HEK293 (cell line): ENCODE measurements at regions not wholly inside any gene's neighbourhood (a gene's known extent, or its start where the extent isn't known, plus 50 kb on each side); places are given as distances from the start of the nearest gene placed in this dataset.

Experiments used
- CTCF ChIP-seq: fragments of 450-650 bp; formaldehyde crosslinking; IDR thresholded peaks from 2 replicates; pipeline ENCODE4 v1.5.1; 2016; ENCODE audit warnings: missing biosample characterization, missing genetic modification characterization
- KLF10 ChIP-seq: fragments of 450-650 bp; IDR thresholded peaks from 2 replicates; pipeline ENCODE4 v1.5.1; 2018; ENCODE audit warnings: missing biosample characterization, mild to moderate bottlenecking, missing genetic modification characterization
- YY1 ChIP-seq: fragments of 450-650 bp; formaldehyde crosslinking; IDR thresholded peaks from 2 replicates; pipeline ENCODE4 v1.5.1; 2018; ENCODE audit warnings: missing biosample characterization, missing genetic modification characterization
- ZNF16 ChIP-seq: fragments of 450-650 bp; formaldehyde crosslinking; IDR thresholded peaks from 2 replicates; pipeline ENCODE4 v1.5.1; 2016; ENCODE audit warnings: low read depth, missing biosample characterization, missing genetic modification characterization
- ZNF335 ChIP-seq: fragments of 450-650 bp; formaldehyde crosslinking; conservative IDR thresholded peaks from 2 replicates; pipeline ENCODE4 v1.5.1; 2016; ENCODE audit warnings: missing biosample characterization, missing genetic modification characterization
- ZNF549 ChIP-seq: fragments of 450-650 bp; IDR thresholded peaks from 2 replicates; pipeline ENCODE4 v1.5.1; 2018; ENCODE audit warnings: missing biosample characterization, missing genetic modification characterization, mild to moderate bottlenecking, inconsistent platforms, moderate library complexity
- ZNF658 ChIP-seq: fragments of 450-650 bp; formaldehyde crosslinking; IDR thresholded peaks from 2 replicates; pipeline ENCODE4; 2016; ENCODE audit warnings: missing biosample characterization, missing genetic modification characterization
- ZNF664 ChIP-seq: fragments of 450-650 bp; formaldehyde crosslinking; IDR thresholded peaks from 2 replicates; pipeline ENCODE4 v1.5.1; 2016; ENCODE audit warnings: missing biosample characterization, missing genetic modification characterization
- ZSCAN23 ChIP-seq: fragments of 450-650 bp; formaldehyde crosslinking; IDR thresholded peaks from 2 replicates; pipeline ENCODE4 v1.5.1; 2016; ENCODE audit warnings: missing biosample characterization, missing genetic modification characterization
- TF ChIP-seq, protein P1 (sequence below): fragments of 450-650 bp; formaldehyde crosslinking; IDR thresholded peaks from 2 replicates; pipeline ENCODE4 v1.5.1; 2016; ENCODE audit warnings: missing biosample characterization, missing genetic modification characterization

DNA sequence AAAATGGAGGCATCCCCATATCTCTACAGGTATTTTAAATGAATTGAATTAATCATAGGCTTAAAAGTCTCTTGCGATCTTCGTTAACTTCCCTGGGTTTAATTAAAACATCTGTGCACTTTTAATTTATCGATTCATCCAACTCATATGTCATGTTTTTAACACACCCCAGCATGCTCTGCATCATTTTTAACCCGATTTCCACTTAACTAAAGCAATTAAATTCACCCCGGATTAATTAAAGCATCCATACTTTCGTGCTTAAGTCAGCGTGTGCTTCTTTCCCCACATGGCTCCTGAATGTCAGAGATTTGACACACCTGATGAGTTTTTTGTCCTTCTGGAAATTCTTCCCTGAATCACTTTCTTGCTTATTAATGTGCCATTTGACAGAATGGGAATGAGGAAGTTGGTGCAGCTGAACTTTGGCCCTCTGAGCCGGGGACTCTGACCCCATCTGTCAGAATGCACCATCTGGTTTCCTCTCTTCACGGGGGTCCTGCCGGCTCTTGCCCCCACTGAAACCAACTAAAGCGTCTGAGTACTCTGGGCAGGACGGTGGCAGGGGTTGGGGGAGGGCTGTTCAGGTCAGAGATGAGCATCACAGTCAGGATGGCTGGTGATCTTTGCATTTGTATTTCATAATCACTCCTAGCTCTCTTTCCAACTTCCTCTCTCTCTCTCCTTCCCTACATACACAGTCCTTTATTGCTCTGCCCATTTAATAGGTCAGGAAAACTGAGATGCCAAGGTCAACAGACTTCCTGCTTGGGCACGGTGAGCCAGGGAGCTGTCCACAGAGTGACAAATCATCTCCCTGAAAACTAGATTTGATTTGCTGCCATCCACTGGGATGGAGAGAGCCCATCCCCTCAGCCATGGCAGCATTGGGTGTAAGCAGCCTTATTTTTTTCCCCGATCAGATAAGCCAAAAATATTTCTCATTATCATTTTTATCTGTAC lies 180.3 kb upstream of the WWC1 start:
- no peak for TF ChIP-seq ZNF335 (tag by site-specific recombination)
- TF ChIP-seq CTCF, result no peak
- TF ChIP-seq ZNF16 (tag by site-specific recombination), result no peak
- TF ChIP-seq, protein P1, sequence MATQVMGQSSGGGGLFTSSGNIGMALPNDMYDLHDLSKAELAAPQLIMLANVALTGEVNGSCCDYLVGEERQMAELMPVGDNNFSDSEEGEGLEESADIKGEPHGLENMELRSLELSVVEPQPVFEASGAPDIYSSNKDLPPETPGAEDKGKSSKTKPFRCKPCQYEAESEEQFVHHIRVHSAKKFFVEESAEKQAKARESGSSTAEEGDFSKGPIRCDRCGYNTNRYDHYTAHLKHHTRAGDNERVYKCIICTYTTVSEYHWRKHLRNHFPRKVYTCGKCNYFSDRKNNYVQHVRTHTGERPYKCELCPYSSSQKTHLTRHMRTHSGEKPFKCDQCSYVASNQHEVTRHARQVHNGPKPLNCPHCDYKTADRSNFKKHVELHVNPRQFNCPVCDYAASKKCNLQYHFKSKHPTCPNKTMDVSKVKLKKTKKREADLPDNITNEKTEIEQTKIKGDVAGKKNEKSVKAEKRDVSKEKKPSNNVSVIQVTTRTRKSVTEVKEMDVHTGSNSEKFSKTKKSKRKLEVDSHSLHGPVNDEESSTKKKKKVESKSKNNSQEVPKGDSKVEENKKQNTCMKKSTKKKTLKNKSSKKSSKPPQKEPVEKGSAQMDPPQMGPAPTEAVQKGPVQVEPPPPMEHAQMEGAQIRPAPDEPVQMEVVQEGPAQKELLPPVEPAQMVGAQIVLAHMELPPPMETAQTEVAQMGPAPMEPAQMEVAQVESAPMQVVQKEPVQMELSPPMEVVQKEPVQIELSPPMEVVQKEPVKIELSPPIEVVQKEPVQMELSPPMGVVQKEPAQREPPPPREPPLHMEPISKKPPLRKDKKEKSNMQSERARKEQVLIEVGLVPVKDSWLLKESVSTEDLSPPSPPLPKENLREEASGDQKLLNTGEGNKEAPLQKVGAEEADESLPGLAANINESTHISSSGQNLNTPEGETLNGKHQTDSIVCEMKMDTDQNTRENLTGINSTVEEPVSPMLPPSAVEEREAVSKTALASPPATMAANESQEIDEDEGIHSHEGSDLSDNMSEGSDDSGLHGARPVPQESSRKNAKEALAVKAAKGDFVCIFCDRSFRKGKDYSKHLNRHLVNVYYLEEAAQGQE (tag by site-specific recombination), result peak; percentile 58; the same call in 1 of the 2 replicates
- no peak for TF ChIP-seq ZNF664
- TF ChIP-seq ZNF549 (tag by site-specific recombination), result no peak
- TF ChIP-seq ZSCAN23, result no peak
- TF ChIP-seq ZNF658 (tag by site-specific recombination), result no peak
- TF ChIP-seq YY1 (tag by site-specific recombination), result no peak
- no peak for TF ChIP-seq KLF10 (tag by site-specific recombination)
